ENCODE measurements at regions not wholly inside any gene's neighbourhood (a gene's known extent, or its start where the extent isn't known, plus 50 kb on each side); places are given as distances from the start of the nearest gene placed in this dataset.

GRCh38 chr13:78979349-78979748, 320.4 kb upstream of the OBI1 start:
- no peak for DNase-seq (ENCODE audit: low spot score)

- DNase-seq (ENCODE audit: low spot score), result peak; percentile 43
Measured at GRCh38 chr13:78978381-78978998, 319.5 kb upstream of the OBI1 start.

DNA sequence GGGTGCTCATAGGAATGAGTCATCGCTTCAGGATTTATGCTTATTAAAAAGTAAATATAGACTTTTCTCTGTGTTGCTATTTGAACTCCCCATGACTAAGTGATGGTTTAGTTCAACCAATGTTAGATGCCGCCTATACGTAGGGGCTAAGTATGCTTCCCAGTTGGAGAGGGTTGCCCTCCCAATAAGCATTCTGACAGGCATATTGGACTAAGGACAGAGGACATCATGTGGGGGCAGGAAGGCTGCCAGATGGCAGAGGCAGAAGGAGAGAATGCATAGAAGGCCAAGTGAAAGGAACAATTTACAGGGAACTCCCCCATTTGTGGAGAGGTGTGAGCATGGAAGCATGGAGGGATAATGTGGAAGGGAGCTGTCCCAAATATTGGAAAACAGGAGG, 318.4 kb upstream of the OBI1 start:
- DNase-seq (ENCODE audit: low spot score), result no peak

DNA sequence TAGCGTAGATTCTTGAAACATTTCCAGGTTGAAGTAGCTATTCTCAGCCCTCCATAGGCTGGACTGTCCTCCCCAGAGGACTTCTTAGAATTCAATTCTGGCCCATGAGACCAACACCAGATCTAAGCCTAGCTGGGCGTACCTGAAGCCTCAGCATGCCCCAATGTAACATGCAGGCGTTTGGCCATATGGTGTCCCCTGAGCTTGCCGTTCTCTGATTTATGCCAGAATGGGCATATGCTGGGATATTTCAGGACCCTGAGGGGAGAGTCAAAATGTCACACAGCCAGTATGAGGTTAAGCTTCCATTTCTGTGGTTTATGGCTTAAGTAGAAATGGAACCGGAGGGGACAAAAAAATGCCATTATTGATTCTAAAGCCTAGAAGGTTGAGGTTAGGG, 317.7 kb upstream of the OBI1 start:
- no peak for DNase-seq (ENCODE audit: low spot score)

- no peak for DNase-seq (ENCODE audit: low spot score)
Measured at GRCh38 chr13:78972561-78972960, 313.6 kb upstream of the OBI1 start.

DNA sequence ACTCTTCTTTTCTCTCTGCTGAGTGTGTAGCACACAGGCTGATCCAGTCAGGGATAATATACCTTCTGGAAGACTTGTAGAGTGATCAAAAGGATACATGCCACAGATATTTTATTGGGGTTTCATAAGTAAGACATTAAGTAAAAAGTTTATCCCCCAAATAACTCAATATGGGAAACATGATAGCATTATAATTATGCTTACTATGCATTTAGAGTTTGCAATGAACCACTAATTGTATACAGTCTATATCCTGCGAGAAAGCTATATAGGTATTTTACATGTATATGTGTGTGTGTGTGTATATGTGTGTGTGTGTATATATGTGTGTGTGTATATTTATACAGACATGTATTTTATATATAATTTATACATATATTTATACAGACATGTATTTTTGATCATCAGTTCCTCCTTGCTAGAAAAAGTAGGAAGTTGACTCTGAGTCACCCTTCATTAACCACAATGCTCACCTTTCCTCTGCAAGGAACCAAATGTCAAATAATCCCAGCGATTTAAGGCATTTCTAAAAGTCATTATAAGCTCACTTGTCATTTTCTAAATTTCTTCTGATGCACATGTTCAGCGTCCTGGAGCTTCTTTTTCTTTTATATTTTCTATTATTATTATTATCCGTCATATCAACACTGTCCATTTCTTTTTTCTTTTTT, 312.5 kb upstream of the OBI1 start:
- DNase-seq (ENCODE audit: low spot score), result no peak

DNA sequence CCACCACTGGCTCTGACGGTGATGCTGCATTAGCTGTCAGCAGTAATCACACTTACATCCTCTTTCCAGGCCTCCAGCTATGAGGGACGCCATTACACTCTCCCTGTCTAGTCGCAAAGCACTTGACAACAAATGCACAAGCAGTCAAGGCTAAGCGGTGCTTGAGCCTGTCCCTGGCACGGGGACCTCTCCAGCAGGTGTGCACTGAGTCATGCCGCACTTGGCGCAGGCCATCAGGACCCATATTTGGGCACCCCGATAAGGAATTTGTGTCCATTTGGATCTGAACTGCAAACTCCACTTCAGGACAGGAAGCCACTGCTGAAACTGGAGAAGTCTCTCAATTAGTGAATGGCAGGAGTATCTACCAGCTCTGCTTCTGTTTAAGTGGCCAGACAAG, 301.9 kb upstream of the OBI1 start:
- DNase-seq (ENCODE audit: low spot score), result no peak

DNA sequence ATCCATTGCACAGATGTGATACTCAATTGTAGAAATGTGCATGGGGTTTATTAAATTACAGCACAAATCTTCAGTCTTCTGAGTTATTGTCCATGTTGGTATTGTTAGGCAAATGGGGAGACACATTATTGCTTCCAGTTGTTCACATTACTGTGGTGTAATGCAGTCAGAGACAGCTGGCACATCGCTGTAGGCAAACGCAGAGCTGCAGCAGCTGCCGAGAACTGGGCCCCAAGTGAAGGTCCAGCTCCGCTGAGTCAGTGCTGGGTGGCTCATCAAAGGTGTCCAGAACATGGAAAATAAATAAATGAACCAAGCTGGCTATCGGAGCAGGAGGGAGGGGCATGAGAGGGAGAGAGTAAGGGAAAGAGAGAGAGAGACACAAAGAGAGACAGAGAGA, 299.1 kb upstream of the OBI1 start:
- DNase-seq (ENCODE audit: low spot score), result peak; percentile 9

DNA sequence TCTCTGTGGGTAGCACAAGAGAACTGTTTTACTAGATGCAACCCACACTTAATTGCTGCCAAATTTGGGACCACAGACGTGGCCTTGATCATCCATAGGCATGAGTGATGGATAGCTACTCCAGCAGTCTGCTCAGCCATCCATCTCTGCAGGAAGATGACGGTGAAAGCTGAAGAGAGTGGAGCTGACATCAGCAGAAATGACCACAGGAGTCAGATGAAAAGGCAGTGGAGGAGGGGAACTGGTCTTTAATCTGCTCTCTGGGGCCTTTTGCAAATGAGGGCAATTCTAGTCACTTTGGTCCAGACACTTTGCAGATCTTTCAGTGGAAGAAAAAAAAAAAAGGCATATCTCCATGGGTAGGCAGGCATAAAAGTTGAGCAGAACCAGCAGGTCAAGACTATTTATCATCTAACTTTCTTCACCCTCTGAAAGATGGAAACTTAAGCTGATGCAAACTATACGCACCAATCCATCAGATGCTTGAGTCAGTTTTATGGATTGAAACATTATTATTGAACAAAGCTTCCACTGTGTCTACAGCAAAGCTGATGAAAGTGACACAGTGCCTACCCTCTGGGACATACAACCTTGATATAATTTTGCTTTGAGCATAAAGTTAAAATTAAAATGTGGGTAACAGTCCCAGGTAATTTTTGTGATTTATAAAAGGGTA, 281.6 kb upstream of the OBI1 start:
- no peak for DNase-seq (ENCODE audit: low spot score)

DNA sequence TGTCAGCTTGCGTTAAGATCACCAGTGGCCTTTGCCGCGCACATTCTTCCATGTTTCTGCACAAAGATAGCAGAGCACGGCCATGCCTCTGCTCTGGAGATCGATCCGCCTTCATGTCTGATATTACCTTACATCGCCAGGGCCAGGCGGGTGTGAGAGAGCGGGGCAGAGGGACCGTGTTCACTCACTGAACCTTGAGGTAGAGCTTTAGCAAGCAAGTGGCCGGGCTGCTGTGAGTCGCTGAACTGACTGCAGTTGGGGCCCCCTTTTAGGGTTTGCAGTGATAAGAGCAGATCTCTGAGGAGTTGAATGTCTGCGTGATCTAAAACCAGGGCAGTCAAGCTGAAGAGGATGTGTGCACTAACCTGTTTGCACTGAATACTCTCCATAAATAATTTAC, 275.4 kb upstream of the OBI1 start:
- DNase-seq (ENCODE audit: low spot score), result no peak

GRCh38 chr13:78915015-78915414, 256.1 kb upstream of the OBI1 start:
- no peak for DNase-seq (ENCODE audit: low spot score)

DNA sequence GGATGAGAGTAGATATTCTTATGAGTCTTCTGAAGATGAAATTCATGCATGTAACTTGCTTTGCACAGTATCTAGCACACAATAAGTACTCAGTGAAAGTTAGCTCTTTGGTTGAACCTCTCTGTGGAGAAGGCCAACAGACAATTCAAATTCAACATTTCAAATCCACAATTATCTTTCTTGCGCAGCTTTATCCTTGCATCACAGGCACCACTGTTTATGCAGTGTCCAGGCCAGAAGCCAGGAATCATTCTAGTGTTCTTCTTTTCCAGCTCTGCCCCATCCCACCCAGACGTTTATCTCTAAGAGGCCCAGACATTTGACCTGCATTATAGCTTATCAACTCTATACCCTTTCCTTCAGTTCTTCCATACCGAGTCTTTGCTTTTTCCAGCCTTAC, 254.7 kb upstream of the OBI1 start:
- no peak for DNase-seq (ENCODE audit: low spot score)

DNA sequence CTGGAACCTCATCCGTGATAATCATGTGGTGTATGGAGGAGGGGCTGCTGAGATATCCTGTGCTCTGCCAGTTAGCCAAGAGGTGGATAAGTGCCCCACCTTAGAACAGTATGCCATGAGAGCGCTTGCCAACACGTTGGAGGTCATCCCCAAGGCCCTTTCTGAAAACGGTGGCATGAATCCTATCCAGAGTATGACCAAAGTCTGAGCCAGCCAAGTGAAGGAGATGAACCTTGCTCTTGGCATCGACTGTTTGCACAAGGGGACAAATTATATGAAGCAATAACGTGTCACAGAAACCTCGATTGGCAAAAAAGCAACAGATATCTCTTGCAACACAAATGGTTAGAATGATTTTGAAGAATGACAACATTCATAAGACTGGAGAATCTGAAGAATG, 251.2 kb upstream of the OBI1 start:
- DNase-seq (ENCODE audit: low spot score), result no peak

GRCh38 chr13:78909276-78909675, 250.3 kb upstream of the OBI1 start:
- DNase-seq (ENCODE audit: low spot score), result no peak

GRCh38 chr13:78907006-78907405, 248.1 kb upstream of the OBI1 start:
- no peak for DNase-seq (ENCODE audit: low spot score)

- no peak for DNase-seq (ENCODE audit: low spot score)
Measured at GRCh38 chr13:78897200-78897599, 238.2 kb upstream of the OBI1 start.

- no peak for DNase-seq (ENCODE audit: low spot score)
Measured at GRCh38 chr13:78884571-78884970, 225.6 kb upstream of the OBI1 start.

- no peak for DNase-seq (ENCODE audit: low spot score)
Measured at GRCh38 chr13:78881751-78882150, 222.8 kb upstream of the OBI1 start.

- no peak for DNase-seq (ENCODE audit: low spot score)
Measured at GRCh38 chr13:78881054-78881453, 222.1 kb upstream of the OBI1 start.

GRCh38 chr13:78876915-78877549, 218.1 kb upstream of the OBI1 start:
- no peak for DNase-seq (ENCODE audit: low spot score)

DNA sequence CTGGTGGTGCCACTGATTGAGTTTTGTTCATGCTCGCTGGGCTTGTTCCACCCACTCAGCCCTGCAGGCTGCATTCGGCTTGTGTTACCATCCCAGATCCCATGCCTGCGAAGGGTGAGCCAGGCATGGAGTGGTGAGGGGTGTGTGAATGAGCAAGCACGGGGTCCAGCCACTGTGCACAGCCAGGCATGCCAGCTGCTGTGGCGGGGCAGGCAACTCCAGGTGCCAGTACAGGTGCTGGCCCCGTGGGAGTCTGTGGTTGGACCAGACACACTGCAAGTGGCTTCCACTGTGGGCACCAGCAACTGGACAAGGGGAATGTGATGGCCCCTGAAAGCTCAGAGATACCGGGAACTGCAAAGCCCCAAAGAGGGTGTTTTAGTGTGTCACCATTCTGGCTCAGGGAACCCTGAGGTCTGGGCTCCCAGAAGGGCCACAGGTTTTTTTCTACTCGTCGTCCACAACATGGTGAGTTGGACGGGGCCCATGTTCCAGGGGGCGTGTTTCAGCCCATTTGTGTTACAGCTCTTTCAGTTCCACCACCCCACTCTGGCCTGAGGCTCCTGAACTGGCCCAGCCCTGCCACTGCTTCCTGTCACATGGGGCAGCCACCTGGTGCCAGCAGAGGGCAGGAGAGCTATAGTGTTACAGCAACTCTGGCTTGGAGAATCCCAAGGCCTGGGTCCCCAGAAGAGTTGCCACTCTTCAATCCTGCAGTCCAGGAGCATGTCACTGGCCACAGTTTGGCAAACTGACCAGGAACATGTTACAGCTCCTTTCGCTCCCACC, 217.0 kb upstream of the OBI1 start:
- no peak for DNase-seq (ENCODE audit: low spot score)

DNA sequence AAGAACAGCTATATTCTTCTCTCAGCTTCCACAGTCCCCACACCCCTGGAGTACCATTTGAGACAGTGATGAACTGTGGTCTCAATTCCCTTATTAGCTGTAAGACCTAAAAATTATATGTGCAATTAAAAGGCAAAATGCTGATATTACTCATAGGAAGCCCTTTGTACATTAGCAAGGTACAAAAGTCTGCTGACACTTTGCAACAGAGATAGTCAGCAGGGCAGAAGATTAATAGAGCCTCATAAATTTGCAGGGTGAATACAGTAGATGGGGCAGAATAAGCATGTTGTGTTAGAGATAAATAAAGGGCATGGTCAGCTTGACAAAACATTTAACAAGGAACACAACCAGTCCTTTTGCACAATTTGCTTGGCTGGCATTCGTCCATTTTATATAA, 210.0 kb upstream of the OBI1 start:
- no peak for DNase-seq (ENCODE audit: low spot score)

Measured in D341Med (cell line).